HEK293 (cell line): ENCODE measurements at regions not wholly inside any gene's neighbourhood (a gene's known extent, or its start where the extent isn't known, plus 50 kb on each side); places are given as distances from the start of the nearest gene placed in this dataset.

ENCODE experiments used
- CTCF ChIA-PET: fragments of 350-600 bp; formaldehyde crosslinking; extraction: SDS; loops from one replicate; lab custom pipeline; 2021; ENCODE audit warnings: antibody characterized with exemption; lab: Yijun Ruan, JAX
- POLR2A ChIA-PET: fragments of 300-600 bp; formaldehyde crosslinking; extraction: SDS; loops from one replicate; lab custom pipeline; 2020; ENCODE audit warnings: antibody characterized with exemption, inconsistent platforms; lab: Yijun Ruan, JAX
- H3K27ac ChIP-seq: fragments of 200-500 bp; sonication (Bioruptor generic); 2 replicates; pipeline ENCODE4 v1.5.1; 2014; ENCODE audit warnings: low read depth, low read length, control low read depth, inconsistent platforms; ENCODE audit errors: extremely low read depth
- H3K36me3 ChIP-seq, 2 experiments: fragments of 200-500 bp in 1 of 2; sonication (Bioruptor generic) in 1 of 2; 1 replicate in 1 of 2; 2 replicates in 1 of 2; pipeline ENCODE4 v1.5.1; 2014 to 2017; ENCODE audit warnings: inconsistent platforms in 2 of 2, low read length in 2 of 2; ENCODE audit not compliant: control insufficient read depth in 2 of 2, insufficient read depth in 1 of 2
- H3K4me1 ChIP-seq: fragments of 200-500 bp; sonication (Bioruptor generic); 2 replicates; pipeline ENCODE4 v1.5.1; 2014; ENCODE audit warnings: mild to moderate bottlenecking, low read length, inconsistent platforms; ENCODE audit not compliant: control insufficient read depth, insufficient read depth
- H3K4me3 ChIP-seq: 2 replicates; pipeline ENCODE4 v1.5.1; 2011; ENCODE audit warnings: low read depth, mild to moderate bottlenecking, control low read depth, low read length, moderate library complexity
- H3K9me3 ChIP-seq: fragments of 200-500 bp; sonication (Bioruptor generic); 2 replicates; pipeline ENCODE4 v1.5.1; 2014; ENCODE audit warnings: low read depth, low read length, inconsistent platforms; ENCODE audit not compliant: control insufficient read depth, insufficient read depth
- KLF8 ChIP-seq: fragments of 450-650 bp; formaldehyde crosslinking; IDR thresholded peaks from 2 replicates; pipeline ENCODE4 v1.5.1; 2016; ENCODE audit warnings: missing biosample characterization, missing genetic modification characterization
- KLF9 ChIP-seq: fragments of 450-650 bp; formaldehyde crosslinking; IDR thresholded peaks from 2 replicates; pipeline ENCODE4 v1.5.1; 2016; ENCODE audit warnings: missing biosample characterization, missing genetic modification characterization, low read depth
- OSR2 ChIP-seq: fragments of 450-650 bp; formaldehyde crosslinking; IDR thresholded peaks from 2 replicates; pipeline ENCODE4 v1.5.1; 2016; ENCODE audit warnings: missing biosample characterization, missing genetic modification characterization
- OVOL3 ChIP-seq: fragments of 450-650 bp; formaldehyde crosslinking; IDR thresholded peaks from 2 replicates; pipeline ENCODE4 v1.5.1; 2016; ENCODE audit warnings: missing biosample characterization, missing genetic modification characterization
- ZBTB17 ChIP-seq: fragments of 450-650 bp; formaldehyde crosslinking; IDR thresholded peaks from 2 replicates; pipeline ENCODE4 v1.5.1; 2016; ENCODE audit warnings: missing biosample characterization, missing genetic modification characterization
- ZBTB44 ChIP-seq: fragments of 450-650 bp; IDR thresholded peaks from 2 replicates; pipeline ENCODE4 v1.5.1; 2018; ENCODE audit warnings: missing biosample characterization, mild to moderate bottlenecking, missing genetic modification characterization
- ZFP69B ChIP-seq: fragments of 450-650 bp; formaldehyde crosslinking; IDR thresholded peaks from 2 replicates; pipeline ENCODE4 v1.5.1; 2016; ENCODE audit warnings: missing biosample characterization, missing genetic modification characterization
- ZNF114 ChIP-seq: fragments of 450-650 bp; formaldehyde crosslinking; IDR thresholded peaks from 2 replicates; pipeline ENCODE4 v1.5.0; 2017; ENCODE audit warnings: missing biosample characterization, missing genetic modification characterization
- ZNF148 ChIP-seq: fragments of 450-650 bp; formaldehyde crosslinking; IDR thresholded peaks from 2 replicates; pipeline ENCODE4 v1.5.0; 2017; ENCODE audit warnings: missing biosample characterization, missing genetic modification characterization, borderline replicate concordance
- ZNF311 ChIP-seq: fragments of 450-650 bp; formaldehyde crosslinking; IDR thresholded peaks from 2 replicates; pipeline ENCODE4 v1.5.1; 2017; ENCODE audit warnings: missing biosample characterization, missing genetic modification characterization, borderline replicate concordance
- ZNF391 ChIP-seq: fragments of 450-650 bp; formaldehyde crosslinking; IDR thresholded peaks from 2 replicates; pipeline ENCODE4 v1.5.1; 2016; ENCODE audit warnings: low read depth, missing biosample characterization, missing genetic modification characterization, borderline replicate concordance
- ZNF529 ChIP-seq: fragments of 450-650 bp; formaldehyde crosslinking; IDR thresholded peaks from 2 replicates; pipeline ENCODE4 v1.5.1; 2017; ENCODE audit warnings: missing genetic modification characterization, missing biosample characterization; ENCODE audit not compliant: insufficient replicate concordance
- ZNF561 ChIP-seq: fragments of 450-650 bp; IDR thresholded peaks from 2 replicates; pipeline ENCODE4 v1.5.1; 2018; ENCODE audit warnings: missing biosample characterization, missing genetic modification characterization, borderline replicate concordance
- ZNF585B ChIP-seq: fragments of 450-650 bp; formaldehyde crosslinking; IDR thresholded peaks from 2 replicates; pipeline ENCODE4 v1.5.1; 2016; ENCODE audit warnings: missing biosample characterization, missing genetic modification characterization
- ZNF776 ChIP-seq: fragments of 450-650 bp; formaldehyde crosslinking; IDR thresholded peaks from 2 replicates; pipeline ENCODE4 v1.5.0; 2017; ENCODE audit warnings: missing biosample characterization, missing genetic modification characterization, borderline replicate concordance
- TF ChIP-seq, protein P1 (sequence below): fragments of 450-650 bp; formaldehyde crosslinking; IDR thresholded peaks from 2 replicates; pipeline ENCODE4 v1.5.1; 2016; ENCODE audit warnings: missing biosample characterization, missing genetic modification characterization, borderline replicate concordance
- TF ChIP-seq, protein P2 (sequence below): fragments of 450-650 bp; formaldehyde crosslinking; IDR thresholded peaks from 2 replicates; pipeline ENCODE4 v1.5.1; 2016; ENCODE audit warnings: missing biosample characterization, missing genetic modification characterization, low read depth

DNA sequence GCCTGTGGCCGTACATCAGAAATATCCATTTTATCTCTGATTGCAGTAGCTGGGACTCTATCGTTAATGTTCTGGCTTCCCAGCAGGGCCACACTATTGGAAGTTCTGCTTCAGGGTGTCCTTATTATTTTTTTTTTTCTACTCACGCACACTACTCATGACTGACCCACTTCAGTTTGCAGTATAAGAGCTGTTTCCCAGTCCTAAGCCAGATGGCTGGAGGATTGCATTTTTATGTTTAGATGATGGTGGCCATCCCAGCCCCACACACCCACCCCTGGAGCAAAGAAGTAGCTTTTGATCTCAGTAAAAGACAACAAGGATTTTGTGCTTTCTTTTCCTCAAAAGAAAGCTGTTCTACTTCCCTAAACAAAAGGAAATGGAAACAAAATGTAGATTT, 557.0 kb upstream of the GALNTL6 start:
- POLR2A ChIA-PET, result no interaction called here
- H3K36me3 ChIP-seq, result no peaks in the 10 kb centered on the region
- CTCF ChIA-PET, result no interaction called here
- TF ChIP-seq ZFP69B (no peak), ZNF585B (no peak), ZBTB17 (tag by site-specific recombination) (no peak), ZNF114 (tag by site-specific recombination) (no peak), ZNF776 (tag by site-specific recombination) (no peak), OVOL3 (no peak), ZNF561 (tag by site-specific recombination) (no peak), ZNF529 (tag by site-specific recombination) (no peak), KLF8 (tag by site-specific recombination) (no peak), ZNF148 (no peak), OSR2 (no peak), KLF9 (tag by site-specific recombination) (no peak), ZBTB44 (no peak), ZNF311 (tag by site-specific recombination) (no peak), ZNF391 (tag by site-specific recombination) (no peak)
- TF ChIP-seq, protein P1, sequence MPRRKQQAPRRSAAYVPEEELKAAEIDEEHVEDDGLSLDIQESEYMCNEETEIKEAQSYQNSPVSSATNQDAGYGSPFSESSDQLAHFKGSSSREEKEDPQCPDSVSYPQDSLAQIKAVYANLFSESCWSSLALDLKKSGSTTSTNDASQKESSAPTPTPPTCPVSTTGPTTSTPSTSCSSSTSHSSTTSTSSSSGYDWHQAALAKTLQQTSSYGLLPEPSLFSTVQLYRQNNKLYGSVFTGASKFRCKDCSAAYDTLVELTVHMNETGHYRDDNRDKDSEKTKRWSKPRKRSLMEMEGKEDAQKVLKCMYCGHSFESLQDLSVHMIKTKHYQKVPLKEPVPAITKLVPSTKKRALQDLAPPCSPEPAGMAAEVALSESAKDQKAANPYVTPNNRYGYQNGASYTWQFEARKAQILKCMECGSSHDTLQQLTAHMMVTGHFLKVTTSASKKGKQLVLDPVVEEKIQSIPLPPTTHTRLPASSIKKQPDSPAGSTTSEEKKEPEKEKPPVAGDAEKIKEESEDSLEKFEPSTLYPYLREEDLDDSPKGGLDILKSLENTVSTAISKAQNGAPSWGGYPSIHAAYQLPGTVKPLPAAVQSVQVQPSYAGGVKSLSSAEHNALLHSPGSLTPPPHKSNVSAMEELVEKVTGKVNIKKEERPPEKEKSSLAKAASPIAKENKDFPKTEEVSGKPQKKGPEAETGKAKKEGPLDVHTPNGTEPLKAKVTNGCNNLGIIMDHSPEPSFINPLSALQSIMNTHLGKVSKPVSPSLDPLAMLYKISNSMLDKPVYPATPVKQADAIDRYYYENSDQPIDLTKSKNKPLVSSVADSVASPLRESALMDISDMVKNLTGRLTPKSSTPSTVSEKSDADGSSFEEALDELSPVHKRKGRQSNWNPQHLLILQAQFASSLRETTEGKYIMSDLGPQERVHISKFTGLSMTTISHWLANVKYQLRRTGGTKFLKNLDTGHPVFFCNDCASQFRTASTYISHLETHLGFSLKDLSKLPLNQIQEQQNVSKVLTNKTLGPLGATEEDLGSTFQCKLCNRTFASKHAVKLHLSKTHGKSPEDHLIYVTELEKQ (tag by site-specific recombination), result no peak
- TF ChIP-seq, protein P2, sequence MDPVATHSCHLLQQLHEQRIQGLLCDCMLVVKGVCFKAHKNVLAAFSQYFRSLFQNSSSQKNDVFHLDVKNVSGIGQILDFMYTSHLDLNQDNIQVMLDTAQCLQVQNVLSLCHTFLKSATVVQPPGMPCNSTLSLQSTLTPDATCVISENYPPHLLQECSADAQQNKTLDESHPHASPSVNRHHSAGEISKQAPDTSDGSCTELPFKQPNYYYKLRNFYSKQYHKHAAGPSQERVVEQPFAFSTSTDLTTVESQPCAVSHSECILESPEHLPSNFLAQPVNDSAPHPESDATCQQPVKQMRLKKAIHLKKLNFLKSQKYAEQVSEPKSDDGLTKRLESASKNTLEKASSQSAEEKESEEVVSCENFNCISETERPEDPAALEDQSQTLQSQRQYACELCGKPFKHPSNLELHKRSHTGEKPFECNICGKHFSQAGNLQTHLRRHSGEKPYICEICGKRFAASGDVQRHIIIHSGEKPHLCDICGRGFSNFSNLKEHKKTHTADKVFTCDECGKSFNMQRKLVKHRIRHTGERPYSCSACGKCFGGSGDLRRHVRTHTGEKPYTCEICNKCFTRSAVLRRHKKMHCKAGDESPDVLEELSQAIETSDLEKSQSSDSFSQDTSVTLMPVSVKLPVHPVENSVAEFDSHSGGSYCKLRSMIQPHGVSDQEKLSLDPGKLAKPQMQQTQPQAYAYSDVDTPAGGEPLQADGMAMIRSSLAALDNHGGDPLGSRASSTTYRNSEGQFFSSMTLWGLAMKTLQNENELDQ (tag by site-specific recombination), result no peak
- TF ChIP-seq, all 188 proteins: peak for 0
- Histone ChIP-seq H3K4me3 (no peak overlapping the region), H3K9me3 (no peaks in the 10 kb centered on the region), H3K4me1 (no peaks in the 10 kb centered on the region), H3K27ac (no peak overlapping the region)
